ENCODE measurements at regions not wholly inside any gene's neighbourhood (a gene's known extent, or its start where the extent isn't known, plus 50 kb on each side); places are given as distances from the start of the nearest gene placed in this dataset.

GRCh38 chr13:80029170-80029569 is 311.8 kb downstream of the SPRY2 start:
- no peak for TF ChIP-seq EZH2 (IDR thresholded peaks at IDR 0.05)
- no peak for TF ChIP-seq CTCF (IDR thresholded peaks at IDR 0.05 in 2 of 3, conservative IDR thresholded peaks at IDR 0.05 in 1 of 3; ENCODE audit: borderline replicate concordance in 1 of 3, insufficient read depth in 1 of 3, low read depth in 2 of 3, low read length in 2 of 3)
- TF ChIP-seq POLR2A (IDR thresholded peaks at IDR 0.05; ENCODE audit: borderline replicate concordance, extremely low read depth, insufficient read depth, insufficient read length), result no peak
